ENCODE measurements at regions not wholly inside any gene's neighbourhood (a gene's known extent, or its start where the extent isn't known, plus 50 kb on each side); places are given as distances from the start of the nearest gene placed in this dataset.
A peak's percentile ranks its signal among the peaks of the same experiment; 100 is the strongest.

GRCh38 chr10:111131168-111131799 is 54.5 kb downstream of the ADRA2A start:
- Mint-ChIP-seq H3K9me3 (peaks cover 0 to 15% (median 4%) of the 10 kb centered on the region in 7 donors), H3K4me1 (no peaks in the 10 kb centered on the region), H3K36me3 (no peaks in the 10 kb centered on the region), H3K4me3 (no peak overlapping the region), H3K27ac (no peak overlapping the region), H3K27me3 (peaks cover 6 to 42% (median 39%) of the 10 kb centered on the region in 3 donors)
- no peak for ATAC-seq (ENCODE audit: low read depth in 2 of 2)
- no peak for DNase-seq

- Mint-ChIP-seq H3K36me3 (no peaks in the 10 kb centered on the region), H3K27me3 (peaks cover 10 to 50% (median 34%) of the 10 kb centered on the region in 3 donors), H3K9me3 (peaks cover 0 to 15% (median 4%) of the 10 kb centered on the region in 7 donors), H3K4me1 (no peaks in the 10 kb centered on the region), H3K27ac (no peak overlapping the region), H3K4me3 (no peak overlapping the region)
- no peak for DNase-seq
- no peak for ATAC-seq (ENCODE audit: low read depth in 2 of 2)
Observed at GRCh38 chr10:111137007-111137406, 60.2 kb downstream of the ADRA2A start.

- ATAC-seq (ENCODE audit: low read depth in 2 of 2), result no peak
- no peaks in the 10 kb centered on the region for H3K36me3 Mint-ChIP-seq
- no peaks in the 10 kb centered on the region for H3K4me1 Mint-ChIP-seq
- H3K27ac Mint-ChIP-seq, result no peak overlapping the region
- no peak for DNase-seq
- no peak overlapping the region for H3K4me3 Mint-ChIP-seq
- peaks cover 14 to 48% (median 35%) of the 10 kb centered on the region in 3 donors for H3K27me3 Mint-ChIP-seq
- H3K9me3 Mint-ChIP-seq, result peaks cover 0 to 11% (median 0%) of the 10 kb centered on the region in 7 donors
Observed at GRCh38 chr10:111137587-111137986, 60.8 kb downstream of the ADRA2A start.

GRCh38 chr10:111138544-111138943 is 61.7 kb downstream of the ADRA2A start:
- Mint-ChIP-seq H3K4me1 (no peaks in the 10 kb centered on the region), H3K27me3 (peaks cover 14 to 47% (median 35%) of the 10 kb centered on the region in 3 donors), H3K4me3 (no peak overlapping the region), H3K36me3 (no peaks in the 10 kb centered on the region), H3K9me3 (peaks cover 0 to 9% (median 0%) of the 10 kb centered on the region in 7 donors), H3K27ac (no peak overlapping the region)
- ATAC-seq (ENCODE audit: low read depth in 2 of 2) (no peak), DNase-seq (no peak)

GRCh38 chr10:111139567-111139966 is 62.7 kb downstream of the ADRA2A start:
- no peaks in the 10 kb centered on the region for H3K36me3 Mint-ChIP-seq
- DNase-seq (no peak), ATAC-seq (ENCODE audit: low read depth in 2 of 2) (no peak)
- no peak overlapping the region for H3K4me3 Mint-ChIP-seq
- H3K4me1 Mint-ChIP-seq, result no peaks in the 10 kb centered on the region
- peaks cover 0 to 9% (median 0%) of the 10 kb centered on the region in 7 donors for H3K9me3 Mint-ChIP-seq
- no peak overlapping the region for H3K27ac Mint-ChIP-seq
- peaks cover 14 to 38% (median 28%) of the 10 kb centered on the region in 3 donors for H3K27me3 Mint-ChIP-seq

GRCh38 chr10:111142092-111142768 is 65.4 kb downstream of the ADRA2A start:
- ATAC-seq (ENCODE audit: low read depth in 2 of 2), result no peak
- H3K27me3 Mint-ChIP-seq, result peaks cover 19 to 30% (median 26%) of the 10 kb centered on the region in 3 donors
- no peaks in the 10 kb centered on the region for H3K4me1 Mint-ChIP-seq

GRCh38 chr10:111146025-111146640 is 69.3 kb downstream of the ADRA2A start:
- H3K4me3 Mint-ChIP-seq, result no peak overlapping the region
- H3K4me1 Mint-ChIP-seq, result no peaks in the 10 kb centered on the region
- peak overlapping the region in 1 of 6 donors; percentile 40 for H3K27ac Mint-ChIP-seq
- H3K36me3 Mint-ChIP-seq, result no peaks in the 10 kb centered on the region
- peaks cover 0 to 4% (median 0%) of the 10 kb centered on the region in 7 donors for H3K9me3 Mint-ChIP-seq
- H3K27me3 Mint-ChIP-seq, result peaks cover 24 to 43% (median 34%) of the 10 kb centered on the region in 3 donors
- no peak for DNase-seq
- ATAC-seq (ENCODE audit: low read depth in 2 of 2), result no peak

More at GRCh38 chr10:111142092-111142768, 65.4 kb downstream of the ADRA2A start:
- Mint-ChIP-seq H3K9me3 (no peaks in the 10 kb centered on the region), H3K36me3 (no peaks in the 10 kb centered on the region), H3K4me3 (no peak overlapping the region), H3K27ac (no peak overlapping the region)
- no peak for DNase-seq

- no peaks in the 10 kb centered on the region for H3K4me1 Mint-ChIP-seq
- no peaks in the 10 kb centered on the region for H3K36me3 Mint-ChIP-seq
- DNase-seq (no peak), ATAC-seq (ENCODE audit: low read depth in 2 of 2) (no peak)
- no peak overlapping the region for H3K27ac Mint-ChIP-seq
- H3K9me3 Mint-ChIP-seq, result peaks cover 0 to 4% (median 0%) of the 10 kb centered on the region in 7 donors
- H3K4me3 Mint-ChIP-seq, result no peak overlapping the region
- H3K27me3 Mint-ChIP-seq, result peaks cover 15 to 46% (median 41%) of the 10 kb centered on the region in 3 donors
Observed at GRCh38 chr10:111148025-111148424, 71.2 kb downstream of the ADRA2A start.

GRCh38 chr10:111148440-111148839 is 71.6 kb downstream of the ADRA2A start:
- no peaks in the 10 kb centered on the region for H3K36me3 Mint-ChIP-seq
- no peak overlapping the region for H3K4me3 Mint-ChIP-seq
- H3K9me3 Mint-ChIP-seq, result peaks cover 0 to 4% (median 0%) of the 10 kb centered on the region in 7 donors
- ATAC-seq (ENCODE audit: low read depth in 2 of 2) (no peak), DNase-seq (no peak)
- no peak overlapping the region for H3K27ac Mint-ChIP-seq
- H3K4me1 Mint-ChIP-seq, result no peaks in the 10 kb centered on the region
- peaks cover 15 to 46% (median 38%) of the 10 kb centered on the region in 3 donors for H3K27me3 Mint-ChIP-seq

GRCh38 chr10:111150691-111151090 is 73.9 kb downstream of the ADRA2A start:
- no peak for DNase-seq
- H3K36me3 Mint-ChIP-seq, result no peaks in the 10 kb centered on the region
- peaks cover 16 to 52% (median 48%) of the 10 kb centered on the region in 3 donors for H3K27me3 Mint-ChIP-seq
- no peak overlapping the region for H3K27ac Mint-ChIP-seq
- H3K4me1 Mint-ChIP-seq, result no peaks in the 10 kb centered on the region
- no peak for ATAC-seq (ENCODE audit: low read depth in 2 of 2)
- H3K9me3 Mint-ChIP-seq, result peaks cover 0 to 4% (median 0%) of the 10 kb centered on the region in 7 donors
- no peak overlapping the region for H3K4me3 Mint-ChIP-seq

GRCh38 chr10:111151595-111152307 is 74.9 kb downstream of the ADRA2A start:
- no peak overlapping the region for H3K27ac Mint-ChIP-seq
- peaks cover 0 to 4% (median 0%) of the 10 kb centered on the region in 7 donors for H3K9me3 Mint-ChIP-seq
- ATAC-seq (ENCODE audit: low read depth in 2 of 2), result no peak
- no peaks in the 10 kb centered on the region for H3K4me1 Mint-ChIP-seq
- DNase-seq, result no peak
- H3K36me3 Mint-ChIP-seq, result no peaks in the 10 kb centered on the region
- peaks cover 25 to 60% (median 59%) of the 10 kb centered on the region in 3 donors for H3K27me3 Mint-ChIP-seq
- no peak overlapping the region for H3K4me3 Mint-ChIP-seq

- no peak overlapping the region for H3K4me3 Mint-ChIP-seq
- no peak overlapping the region for H3K27ac Mint-ChIP-seq
- no peaks in the 10 kb centered on the region for H3K36me3 Mint-ChIP-seq
- peaks cover 33 to 54% (median 45%) of the 10 kb centered on the region in 3 donors for H3K27me3 Mint-ChIP-seq
- ATAC-seq (ENCODE audit: low read depth in 2 of 2) (no peak), DNase-seq (no peak)
- no peaks in the 10 kb centered on the region for H3K4me1 Mint-ChIP-seq
- H3K9me3 Mint-ChIP-seq, result peaks cover 0 to 4% (median 0%) of the 10 kb centered on the region in 7 donors
Observed at GRCh38 chr10:111156754-111157153, 79.9 kb downstream of the ADRA2A start.

- Mint-ChIP-seq H3K27me3 (peaks cover 34 to 59% (median 40%) of the 10 kb centered on the region in 3 donors), H3K27ac (no peak overlapping the region), H3K4me3 (no peak overlapping the region), H3K36me3 (no peaks in the 10 kb centered on the region), H3K9me3 (peaks cover 0 to 4% (median 2%) of the 10 kb centered on the region in 7 donors), H3K4me1 (no peaks in the 10 kb centered on the region)
- no peak for DNase-seq
- no peak for ATAC-seq (ENCODE audit: low read depth in 2 of 2)
Observed at GRCh38 chr10:111158595-111158994, 81.8 kb downstream of the ADRA2A start.
